ENCODE measurements at regions not wholly inside any gene's neighbourhood (a gene's known extent, or its start where the extent isn't known, plus 50 kb on each side); places are given as distances from the start of the nearest gene placed in this dataset.

- no peak for DNase-seq (ENCODE audit: low spot score)
These were observed 860.4 kb downstream of the VRK1 start for GRCh38 chr14:97657609-97658008.

- DNase-seq (ENCODE audit: low spot score), result no peak
These were observed 890.9 kb downstream of the VRK1 start for GRCh38 chr14:97687944-97688630.

GRCh38 chr14:97688631-97689336 is 891.6 kb downstream of the VRK1 start:
- no peak for DNase-seq (ENCODE audit: low spot score)

GRCh38 chr14:97692084-97692483 is 894.9 kb downstream of the VRK1 start:
- no peak for DNase-seq (ENCODE audit: low spot score)

GRCh38 chr14:97695456-97695981 is 898.3 kb downstream of the VRK1 start:
- DNase-seq (ENCODE audit: low spot score), result no peak

- no peak for DNase-seq (ENCODE audit: low spot score)
These were observed 900.6 kb downstream of the VRK1 start for GRCh38 chr14:97697772-97698171.

GRCh38 chr14:97699026-97699425 is 901.8 kb downstream of the VRK1 start:
- no peak for DNase-seq (ENCODE audit: low spot score)

GRCh38 chr14:97703006-97703760 is 906.0 kb downstream of the VRK1 start:
- DNase-seq (ENCODE audit: low spot score), result no peak

- DNase-seq (ENCODE audit: low spot score), result no peak
These were observed 907.2 kb downstream of the VRK1 start for GRCh38 chr14:97704316-97704885.

- no peak for DNase-seq (ENCODE audit: low spot score)
These were observed 907.9 kb downstream of the VRK1 start for GRCh38 chr14:97705107-97705506.

- DNase-seq (ENCODE audit: low spot score), result no peak
These were observed 908.8 kb downstream of the VRK1 start for GRCh38 chr14:97705976-97706375.

GRCh38 chr14:97706819-97707218 is 909.6 kb downstream of the VRK1 start:
- no peak for DNase-seq (ENCODE audit: low spot score)

- no peak for DNase-seq (ENCODE audit: low spot score)
These were observed 910.4 kb downstream of the VRK1 start for GRCh38 chr14:97707603-97708002.

- DNase-seq (ENCODE audit: low spot score), result no peak
These were observed 912.4 kb downstream of the VRK1 start for GRCh38 chr14:97709552-97709951.

- no peak for DNase-seq (ENCODE audit: low spot score)
These were observed 913.5 kb downstream of the VRK1 start for GRCh38 chr14:97710726-97711125.

- no peak for DNase-seq (ENCODE audit: low spot score)
These were observed 915.3 kb downstream of the VRK1 start for GRCh38 chr14:97712471-97712870.

GRCh38 chr14:97713023-97713422 is 915.8 kb downstream of the VRK1 start:
- DNase-seq (ENCODE audit: low spot score), result no peak

GRCh38 chr14:97718886-97719442 is 921.8 kb downstream of the VRK1 start:
- DNase-seq (ENCODE audit: low spot score), result no peak

- no peak for DNase-seq (ENCODE audit: low spot score)
These were observed 922.7 kb downstream of the VRK1 start for GRCh38 chr14:97719931-97720330.

GRCh38 chr14:97723351-97723750 is 926.2 kb downstream of the VRK1 start:
- DNase-seq (ENCODE audit: low spot score), result no peak

GRCh38 chr14:97723819-97724218 is 926.6 kb downstream of the VRK1 start:
- no peak for DNase-seq (ENCODE audit: low spot score)

GRCh38 chr14:97724265-97724731 is 927.1 kb downstream of the VRK1 start:
- no peak for DNase-seq (ENCODE audit: low spot score)
